HepG2 (cell line): ENCODE measurements at regions not wholly inside any gene's neighbourhood (a gene's known extent, or its start where the extent isn't known, plus 50 kb on each side); places are given as distances from the start of the nearest gene placed in this dataset.

Experiments used
- ATAC-seq: fragments of 200-7000 bp; cut with Tn5 transposase; 3 replicates; pipeline ENCODE4 v1.9.1; 2020; ENCODE audit warnings: mild to moderate bottlenecking, moderate library complexity
- BruUV-seq: library from RNA; stranded (reverse); fragments of 400-500 nt; replicated peaks from 2 replicates; lab custom pipeline; 2021; lab: Mats Ljungman, UMichigan
- CTCF ChIA-PET: fragments of 300-600 bp; formaldehyde crosslinking; extraction: SDS; loops from one replicate; lab custom pipeline; 2021; ENCODE audit warnings: low total read pairs, inconsistent platforms, low intra/inter-chr PET ratio; lab: Yijun Ruan, JAX
- POLR2A ChIA-PET: fragments of 350-600 bp; sonication (Branson Sonifier 250); formaldehyde crosslinking; loops from one replicate; lab custom pipeline; 2020; ENCODE audit warnings: antibody characterized with exemption, inconsistent platforms; lab: Yijun Ruan, JAX
- DNase-seq: peaks from one replicate; pipeline ENCODE4 v3.0.0-alpha.2; 2015; ENCODE audit warnings: low spot score
- FAIRE-seq: peaks from 3 replicates; lab custom pipeline; 2011; peaks lifted over from hg19 to GRCh38; lab: Jason Lieb, UNC
- H2AFZ ChIP-seq: one replicate; pipeline ENCODE4 v1.6.1; 2011; ENCODE audit warnings: low read length, inconsistent platforms
- H3K27ac ChIP-seq: fragments of 300-600 bp; 3 replicates; pipeline ENCODE4 v1.8.0; 2011; ENCODE audit warnings: mixed run types, mild to moderate bottlenecking, mixed read lengths, low read length, inconsistent platforms; ENCODE audit not compliant: insufficient read depth; ENCODE audit errors: extremely low read length
- H3K27me3 ChIP-seq, 2 experiments: fragments of 200-600 bp in 1 of 2; 2 replicates in 1 of 2; 3 replicates in 1 of 2; pipeline versions ENCODE4 v1.6.0 to v1.8.0; 2011; ENCODE audit warnings: low read length in 2 of 2, mild to moderate bottlenecking in 2 of 2, moderate library complexity in 2 of 2, inconsistent platforms in 1 of 2; ENCODE audit not compliant: insufficient read depth in 2 of 2, control insufficient read depth in 1 of 2
- H3K36me3 ChIP-seq, 2 experiments: fragments of 200-600 bp in 1 of 2; replicated peaks in 1 of 2; 2 replicates in 1 of 2; 3 replicates in 1 of 2; pipeline versions ENCODE4 v1.5.1 to v1.8.0; 2011; ENCODE audit warnings: low read length in 2 of 2, inconsistent platforms in 1 of 2; ENCODE audit not compliant: insufficient read depth in 2 of 2, control insufficient read depth in 1 of 2
- H3K4me1 ChIP-seq: 2 replicates; pipeline ENCODE4 v1.5.1; 2012; ENCODE audit warnings: low read length, inconsistent platforms; ENCODE audit not compliant: insufficient read depth
- H3K4me2 ChIP-seq: 2 replicates; pipeline ENCODE4 v1.6.0; 2011; ENCODE audit warnings: low read depth, low read length, inconsistent platforms
- H3K4me3 ChIP-seq, 3 experiments: fragments of 200-600 bp in 1 of 3; sonication (generic), shearing (Covaris generic) in 1 of 3; replicated peaks in 1 of 3; 2 replicates each; pipeline ENCODE4 v1.5.1; 2011 to 2016; ENCODE audit warnings: low read length in 3 of 3, inconsistent platforms in 2 of 3, low read depth in 2 of 3, mild to moderate bottlenecking in 2 of 3, control low read depth in 1 of 3, mixed read lengths in 1 of 3; ENCODE audit not compliant: insufficient read depth in 1 of 3
- H3K79me2 ChIP-seq: one replicate; pipeline ENCODE4 v1.6.1; 2011; ENCODE audit warnings: low read length, inconsistent platforms; ENCODE audit not compliant: insufficient read depth
- H3K9ac ChIP-seq: 2 replicates; pipeline ENCODE4 v1.6.0; 2011; ENCODE audit warnings: mild to moderate bottlenecking, low read depth, low read length, inconsistent platforms; ENCODE audit not compliant: insufficient read depth
- H3K9me3 ChIP-seq: 2 replicates; pipeline ENCODE4 v1.5.1; 2012; ENCODE audit warnings: mild to moderate bottlenecking, low read length
- H4K20me1 ChIP-seq: 2 replicates; pipeline ENCODE4 v1.6.0; 2011; ENCODE audit warnings: inconsistent platforms, mild to moderate bottlenecking, low read length, moderate library complexity; ENCODE audit not compliant: insufficient read depth
- CEBPG ChIP-seq: IDR thresholded peaks from 2 replicates; pipeline ENCODE4 v1.6.1; 2016
- FOXK2 ChIP-seq: fragments of 450-650 bp; IDR thresholded peaks from 2 replicates; pipeline ENCODE4 v1.6.1; 2016
- HNRNPK ChIP-seq: fragments of 200-400 bp; formaldehyde crosslinking; IDR thresholded peaks from 2 replicates; pipeline ENCODE4 v1.6.1; 2018; ENCODE audit warnings: low read length, low read depth, moderate library complexity, mild to moderate bottlenecking; ENCODE audit not compliant: poor library complexity, severe bottlenecking
- HNRNPUL1 ChIP-seq: fragments of 200-400 bp; formaldehyde crosslinking; IDR thresholded peaks from 2 replicates; pipeline ENCODE4 v1.6.1; 2017; ENCODE audit warnings: low read depth, mild to moderate bottlenecking, low read length, moderate library complexity
- JDP2 ChIP-seq: sonication (generic); formaldehyde crosslinking; IDR thresholded peaks from 2 replicates; pipeline ENCODE4 v1.8.1; 2022; ENCODE audit warnings: missing genetic modification reagents, borderline replicate concordance
- RXRB ChIP-seq: IDR thresholded peaks from 2 replicates; pipeline ENCODE4 v1.6.1; 2016; ENCODE audit warnings: borderline replicate concordance, missing genetic modification reagents, missing compliant biosample characterization
- SALL2 ChIP-seq: sonication (generic); formaldehyde crosslinking; IDR thresholded peaks from 2 replicates; pipeline ENCODE4 v1.8.1; 2023; ENCODE audit warnings: mild to moderate bottlenecking, missing genetic modification reagents, inconsistent platforms
- TEAD3 ChIP-seq: optimal IDR thresholded peaks from 2 replicates; pipeline ENCODE3; 2016; ENCODE audit warnings: borderline replicate concordance
- XRCC5 ChIP-seq: fragments of 200-400 bp; formaldehyde crosslinking; optimal IDR thresholded peaks from 2 replicates; pipeline ENCODE3; 2017; ENCODE audit warnings: mild to moderate bottlenecking, low read length
- ZFP36L2 ChIP-seq: sonication (generic); formaldehyde crosslinking; IDR thresholded peaks from 2 replicates; pipeline ENCODE4 v1.4.0; 2020; ENCODE audit warnings: missing genetic modification reagents
- ZNF124 ChIP-seq: sonication (generic); formaldehyde crosslinking; IDR thresholded peaks from 2 replicates; pipeline ENCODE4 v1.4.0; 2020; ENCODE audit warnings: missing genetic modification reagents
- ZNF510 ChIP-seq: sonication (generic); formaldehyde crosslinking; IDR thresholded peaks from 2 replicates; pipeline ENCODE4 v1.4.0; 2020; ENCODE audit warnings: low read depth, mild to moderate bottlenecking, missing genetic modification reagents
- ZNF7 ChIP-seq: IDR thresholded peaks from 2 replicates; pipeline ENCODE4 v1.6.1; 2016; ENCODE audit warnings: missing biosample characterization, missing genetic modification reagents
- WGBS: methylation state at CpG from one replicate; pipeline ENCODE4 v1.1.6; 2017; ENCODE audit warnings: low lambda C conversion rate; 5-methylcytosine and 5-hydroxymethylcytosine counted together
- in situ Hi-C: cut with HindIII; loops from 2 replicates; pipeline ENCODE4 v1.10.0; 2017; ENCODE audit warnings: low pct_unique_long_range_greater_than_20kb; ENCODE audit not compliant: extremely low pct_ligation_motif_present
- intact Hi-C: fragments of 100-400 bp; cut with micrococcal nuclease; formaldehyde crosslinking; loops from one replicate; pipeline ENCODE4 v1.10.0; 2022; ENCODE audit not compliant: unreplicated experiment
- TF ChIP-seq, protein P1 (sequence below): sonication (generic); formaldehyde crosslinking; IDR thresholded peaks from 2 replicates; pipeline ENCODE4 v1.4.0; 2020; ENCODE audit warnings: mild to moderate bottlenecking, low read depth, missing genetic modification reagents
- TF ChIP-seq, protein P2 (sequence below): sonication (generic); formaldehyde crosslinking; IDR thresholded peaks from 2 replicates; pipeline ENCODE4 v1.4.0; 2020; ENCODE audit warnings: mild to moderate bottlenecking, missing genetic modification reagents

DNA sequence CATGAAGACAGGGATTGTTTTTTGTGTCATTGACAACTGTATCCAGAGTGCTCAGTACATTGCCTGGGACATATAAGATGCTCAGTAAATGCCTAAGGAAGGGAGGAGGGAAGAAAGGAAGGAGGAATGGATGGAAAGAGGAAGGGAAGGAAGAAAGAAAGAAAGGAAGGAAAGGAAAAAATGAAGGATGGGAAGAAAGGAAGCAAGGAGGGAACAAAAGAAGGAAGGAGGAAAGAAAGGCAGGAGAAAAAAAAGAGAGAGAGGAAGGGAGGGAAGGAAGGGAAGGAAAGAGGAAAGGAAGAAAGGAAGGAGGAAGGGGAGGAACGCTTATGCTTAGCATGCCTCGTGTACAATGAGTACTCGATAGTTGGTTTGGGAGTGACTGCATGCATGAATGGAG lies 514.7 kb downstream of the RPS24 start:
- ATAC-seq (no peak), FAIRE-seq (no peak), DNase-seq (no peak)
- Histone ChIP-seq H3K9ac (no peak overlapping the region), H3K79me2 (peaks cover 2% of the 10 kb centered on the region), H3K4me3 (no peak overlapping the region), H2AFZ (no peak overlapping the region), H3K9me3 (no peaks in the 10 kb centered on the region), H4K20me1 (no peaks in the 10 kb centered on the region), H3K4me1 (peaks cover 87% of the 10 kb centered on the region), H3K27ac (no peak overlapping the region), H3K36me3 (no peaks in the 10 kb centered on the region), H3K27me3 (no peaks in the 10 kb centered on the region), H3K4me2 (no peak overlapping the region)
- 84% methylated on average over 3 of the region's 3 CpGs for WGBS
- TF ChIP-seq ZNF7 (CRISPR knock-in tag): no peak
- 0 out of 2 replicates have a peak, but pooled peaks have one; percentile 16 for TF ChIP-seq CEBPG
- TF ChIP-seq HNRNPK: no peak
- TF ChIP-seq ZNF124: no peak
- TF ChIP-seq RXRB (CRISPR knock-in tag): no peak
- 0 out of 2 replicates have a peak, but pooled peaks have one; percentile 8 for TF ChIP-seq FOXK2
- TF ChIP-seq JDP2 (CRISPR knock-in tag): no peak
- TF ChIP-seq, protein P1, sequence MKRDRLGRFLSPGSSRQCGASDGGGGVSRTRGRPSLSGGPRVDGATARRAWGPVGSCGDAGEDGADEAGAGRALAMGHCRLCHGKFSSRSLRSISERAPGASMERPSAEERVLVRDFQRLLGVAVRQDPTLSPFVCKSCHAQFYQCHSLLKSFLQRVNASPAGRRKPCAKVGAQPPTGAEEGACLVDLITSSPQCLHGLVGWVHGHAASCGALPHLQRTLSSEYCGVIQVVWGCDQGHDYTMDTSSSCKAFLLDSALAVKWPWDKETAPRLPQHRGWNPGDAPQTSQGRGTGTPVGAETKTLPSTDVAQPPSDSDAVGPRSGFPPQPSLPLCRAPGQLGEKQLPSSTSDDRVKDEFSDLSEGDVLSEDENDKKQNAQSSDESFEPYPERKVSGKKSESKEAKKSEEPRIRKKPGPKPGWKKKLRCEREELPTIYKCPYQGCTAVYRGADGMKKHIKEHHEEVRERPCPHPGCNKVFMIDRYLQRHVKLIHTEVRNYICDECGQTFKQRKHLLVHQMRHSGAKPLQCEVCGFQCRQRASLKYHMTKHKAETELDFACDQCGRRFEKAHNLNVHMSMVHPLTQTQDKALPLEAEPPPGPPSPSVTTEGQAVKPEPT (CRISPR knock-in tag): no peak
- TF ChIP-seq ZFP36L2 (CRISPR knock-in tag): no peak
- no peak for TF ChIP-seq TEAD3 (CRISPR knock-in tag)
- TF ChIP-seq ZNF510 (CRISPR knock-in tag): no peak
- TF ChIP-seq HNRNPUL1: no peak
- TF ChIP-seq XRCC5: no peak
- TF ChIP-seq SALL2 (CRISPR knock-in tag): no peak
- TF ChIP-seq, protein P2, sequence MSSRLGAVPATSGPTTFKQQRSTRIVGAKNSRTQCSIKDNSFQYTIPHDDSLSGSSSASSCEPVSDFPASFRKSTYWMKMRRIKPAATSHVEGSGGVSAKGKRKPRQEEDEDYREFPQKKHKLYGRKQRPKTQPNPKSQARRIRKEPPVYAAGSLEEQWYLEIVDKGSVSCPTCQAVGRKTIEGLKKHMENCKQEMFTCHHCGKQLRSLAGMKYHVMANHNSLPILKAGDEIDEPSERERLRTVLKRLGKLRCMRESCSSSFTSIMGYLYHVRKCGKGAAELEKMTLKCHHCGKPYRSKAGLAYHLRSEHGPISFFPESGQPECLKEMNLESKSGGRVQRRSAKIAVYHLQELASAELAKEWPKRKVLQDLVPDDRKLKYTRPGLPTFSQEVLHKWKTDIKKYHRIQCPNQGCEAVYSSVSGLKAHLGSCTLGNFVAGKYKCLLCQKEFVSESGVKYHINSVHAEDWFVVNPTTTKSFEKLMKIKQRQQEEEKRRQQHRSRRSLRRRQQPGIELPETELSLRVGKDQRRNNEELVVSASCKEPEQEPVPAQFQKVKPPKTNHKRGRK (CRISPR knock-in tag): peak; percentile 87
- in situ Hi-C loops: no loop called here
- no TSS peak for BruUV-seq
- intact Hi-C loops: no loop called here
- CTCF ChIA-PET: no interaction called here
- POLR2A ChIA-PET: no interaction called here
